ENCODE measurements at regions not wholly inside any gene's neighbourhood (a gene's known extent, or its start where the extent isn't known, plus 50 kb on each side); places are given as distances from the start of the nearest gene placed in this dataset.

DNA sequence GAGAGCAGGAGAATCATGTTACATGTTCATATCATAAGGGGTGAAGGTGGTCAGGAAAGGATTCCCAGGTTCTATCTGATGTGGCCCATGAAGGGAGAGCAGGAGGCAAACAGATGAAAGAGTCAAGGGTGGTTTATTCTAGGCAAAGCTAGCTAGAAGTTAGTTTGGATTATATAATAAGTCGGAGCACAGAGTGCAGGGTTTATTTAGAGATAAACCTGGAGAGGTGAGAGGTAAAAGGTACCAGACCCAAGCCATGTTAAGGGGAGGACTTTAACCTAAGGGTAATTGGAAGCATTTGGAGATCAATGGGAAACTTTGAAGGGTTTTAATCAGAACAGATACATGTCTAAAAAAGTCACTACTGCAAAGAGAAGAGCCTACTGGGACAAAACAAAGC, 69.2 kb upstream of the LRATD1 start:
- no peak for DNase-seq

DNA sequence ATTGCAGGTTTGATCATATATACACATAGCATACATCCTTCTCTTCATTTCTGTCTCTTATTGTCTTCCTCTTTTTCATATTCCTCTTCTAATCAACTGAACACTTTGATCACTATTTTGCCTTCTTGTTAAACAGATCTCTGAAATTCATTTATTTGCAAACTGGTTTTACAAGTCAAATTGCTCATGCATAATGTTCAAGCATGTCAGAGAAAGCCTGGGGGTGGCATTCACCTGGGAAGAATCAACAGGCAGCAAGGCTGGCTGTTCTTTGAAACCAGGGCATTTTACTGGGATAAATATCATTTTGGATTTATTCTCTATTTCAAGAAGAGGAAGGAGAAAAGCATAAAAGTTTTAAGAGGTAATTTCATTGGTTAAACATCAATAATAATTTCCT, 66.9 kb upstream of the LRATD1 start:
- DNase-seq: no peak

DNA sequence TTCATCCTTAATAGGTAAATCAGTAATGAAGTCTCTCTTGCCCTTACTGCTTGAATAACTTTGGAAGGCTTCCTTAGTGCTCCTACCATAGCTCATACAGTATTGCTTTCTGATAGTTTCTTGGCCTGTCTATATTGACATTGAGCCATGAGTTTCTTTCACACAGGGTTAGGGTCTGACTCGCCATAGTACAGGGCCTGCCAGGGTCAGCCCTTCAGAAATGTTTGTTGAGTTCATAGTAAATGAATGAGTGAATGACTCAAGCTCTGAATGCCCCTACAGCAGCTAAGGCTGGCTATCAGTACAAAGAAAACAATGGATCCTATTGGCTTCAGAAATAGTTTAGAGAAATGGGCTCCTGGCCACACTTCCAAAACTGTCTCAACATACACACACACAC, 65.0 kb upstream of the LRATD1 start:
- DNase-seq: no peak

DNA sequence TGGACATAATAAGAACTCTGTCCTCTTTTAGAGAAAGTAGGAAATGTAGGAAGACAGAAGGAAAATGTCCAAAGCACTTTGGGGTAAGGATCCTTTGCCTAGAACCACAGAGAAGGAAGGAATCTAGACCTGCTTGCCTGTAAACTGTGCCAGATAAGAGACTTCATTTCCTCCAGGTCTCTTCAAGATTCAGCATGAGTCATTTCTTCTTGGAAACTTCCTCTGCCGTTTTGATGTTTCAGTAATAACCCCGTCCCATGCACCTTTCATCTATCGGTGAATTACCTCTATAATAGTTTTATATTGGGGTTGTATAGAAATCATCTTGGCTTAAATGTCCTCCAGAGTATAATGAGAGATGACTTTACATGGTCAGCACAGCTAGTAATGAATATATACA, 63.2 kb upstream of the LRATD1 start:
- no peak for DNase-seq

DNA sequence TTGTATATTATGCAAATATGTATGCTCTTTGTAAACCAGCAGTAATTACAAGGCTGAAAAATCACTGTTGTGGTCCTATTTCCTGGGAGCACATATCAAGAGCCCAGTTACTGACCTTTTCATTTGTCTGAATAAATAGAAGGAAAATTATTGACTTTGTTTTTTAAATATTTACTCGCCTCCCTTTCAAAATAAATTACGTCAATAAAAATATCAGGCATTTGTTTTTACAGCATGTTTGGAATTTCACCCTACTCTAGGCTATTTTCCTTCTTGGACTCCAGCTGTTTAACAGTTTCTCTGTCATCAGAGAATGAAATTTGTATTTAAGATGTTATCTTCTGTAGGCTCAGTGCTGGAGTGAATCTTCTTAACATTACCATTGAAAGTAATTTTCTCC, 59.9 kb upstream of the LRATD1 start:
- DNase-seq: no peak

DNA sequence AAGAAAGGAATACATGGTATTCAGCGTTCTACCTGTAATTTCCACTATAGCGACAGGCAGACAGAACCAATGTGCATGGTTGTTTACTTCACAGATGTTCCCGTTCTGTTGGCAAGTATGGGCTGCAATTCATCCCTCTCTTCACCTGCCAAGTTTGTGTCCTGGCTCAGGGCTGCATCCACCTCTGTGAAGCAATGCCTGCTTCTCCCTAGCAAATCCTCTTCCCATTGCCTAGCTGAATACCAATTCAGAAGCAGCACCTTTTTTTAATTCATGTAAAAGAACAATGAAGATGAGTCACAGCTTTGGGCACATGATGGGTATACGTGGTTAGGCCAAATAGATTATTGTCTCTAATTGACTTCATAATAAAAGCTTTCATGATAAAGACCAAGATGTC, 54.7 kb upstream of the LRATD1 start:
- no peak for DNase-seq
